GM18873 (cell line): ENCODE measurements at regions not wholly inside any gene's neighbourhood (a gene's known extent, or its start where the extent isn't known, plus 50 kb on each side); places are given as distances from the start of the nearest gene placed in this dataset.

Experiments used
- ATAC-seq: cut with Tn5 transposase; IDR thresholded peaks from one replicate; pipeline ENCODE4 v1.9.1; 2021; ENCODE audit warnings: mild to moderate bottlenecking, moderate library complexity, moderate number of reproducible peaks; ENCODE audit not compliant: unreplicated experiment, low FRiP score

DNA sequence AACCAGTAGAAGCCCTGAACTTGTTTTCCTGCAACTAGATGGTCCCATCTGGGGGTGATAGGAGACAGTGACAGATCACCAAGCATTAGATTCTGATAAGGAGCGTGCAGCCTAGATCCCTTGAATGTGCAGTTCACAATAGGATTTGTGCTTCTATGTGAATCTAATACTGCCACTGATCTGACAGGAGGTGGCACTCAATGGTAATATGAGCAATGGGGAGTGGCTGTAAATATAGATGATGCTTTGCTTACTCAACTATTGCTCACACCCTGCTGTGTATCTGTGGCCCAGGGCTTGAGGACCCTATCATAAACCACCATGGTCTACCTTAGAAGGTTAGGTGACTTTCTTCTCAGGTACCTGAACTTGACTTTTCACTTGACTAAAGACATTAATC, 417.1 kb upstream of the ARHGEF26 start:
- ATAC-seq: no peak

DNA sequence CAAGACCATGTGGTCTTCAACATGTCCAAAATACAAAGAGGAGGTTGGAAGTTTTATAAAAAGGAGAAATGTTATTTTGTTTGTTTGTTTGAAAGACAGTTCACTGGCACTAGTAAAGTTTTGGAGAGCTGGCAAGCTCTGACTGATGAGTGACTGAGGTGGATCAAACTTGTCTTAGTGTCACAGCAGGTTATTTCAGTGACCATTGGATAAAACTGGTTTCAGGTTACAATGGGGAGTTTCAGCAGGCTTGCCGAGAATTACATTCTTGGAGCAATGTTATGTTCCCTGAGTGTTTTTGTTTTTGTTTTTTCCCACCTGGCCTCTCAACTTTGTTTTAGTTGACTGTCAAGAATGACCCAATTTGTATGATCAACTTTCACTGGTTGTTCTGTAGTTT, 414.5 kb upstream of the ARHGEF26 start:
- ATAC-seq: no peak

DNA sequence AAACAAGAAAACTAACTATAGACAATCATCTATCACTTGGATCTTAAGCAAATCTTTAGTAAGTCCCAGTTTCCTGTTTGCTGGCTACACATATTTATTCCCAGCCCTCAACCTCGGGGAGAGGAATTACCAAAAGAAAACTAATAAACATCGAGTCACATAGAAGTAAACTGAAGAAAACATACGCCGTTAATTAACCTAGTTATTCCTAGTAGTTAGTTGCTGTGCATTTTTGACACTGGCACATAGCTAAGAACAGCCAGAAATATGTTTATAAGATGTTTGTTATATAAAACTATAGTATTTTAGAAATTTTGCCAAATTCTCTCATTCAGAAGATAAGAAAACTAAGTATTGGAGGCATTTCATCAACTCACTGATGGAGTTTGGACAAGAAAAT, 407.2 kb upstream of the ARHGEF26 start:
- ATAC-seq: no peak

DNA sequence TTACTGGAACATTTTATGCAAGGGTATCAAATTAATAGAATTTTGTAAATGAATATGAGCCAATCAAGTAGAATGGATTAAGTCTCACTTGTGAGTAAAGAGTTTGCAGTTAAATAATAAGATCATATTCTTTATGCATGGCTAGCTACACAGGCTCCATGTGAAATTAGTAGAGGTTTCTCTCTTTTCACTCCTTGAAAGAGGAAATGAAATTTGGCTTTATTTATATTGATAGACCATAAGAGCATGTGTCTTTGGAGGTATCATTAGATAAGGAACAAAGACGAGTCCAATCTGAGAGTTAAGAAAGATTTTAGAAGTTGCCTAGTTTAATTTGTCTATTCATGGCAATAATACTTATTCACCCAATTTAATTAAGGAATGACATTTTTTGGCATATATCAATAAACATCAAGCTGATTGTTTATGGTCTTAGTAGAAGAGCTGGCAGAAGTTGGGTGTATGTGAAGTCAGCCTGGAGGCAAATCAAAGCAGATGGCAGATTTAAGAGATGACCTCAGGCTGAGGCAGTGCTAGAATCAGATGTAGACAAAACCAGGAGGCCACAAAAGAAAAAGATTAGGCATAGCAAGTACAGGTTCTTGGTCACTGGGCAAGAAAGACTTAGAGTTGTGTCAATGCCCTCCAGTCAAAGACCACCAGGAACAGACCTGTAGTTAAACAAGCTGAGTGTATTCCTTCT, 406.5 kb upstream of the ARHGEF26 start:
- no peak for ATAC-seq

DNA sequence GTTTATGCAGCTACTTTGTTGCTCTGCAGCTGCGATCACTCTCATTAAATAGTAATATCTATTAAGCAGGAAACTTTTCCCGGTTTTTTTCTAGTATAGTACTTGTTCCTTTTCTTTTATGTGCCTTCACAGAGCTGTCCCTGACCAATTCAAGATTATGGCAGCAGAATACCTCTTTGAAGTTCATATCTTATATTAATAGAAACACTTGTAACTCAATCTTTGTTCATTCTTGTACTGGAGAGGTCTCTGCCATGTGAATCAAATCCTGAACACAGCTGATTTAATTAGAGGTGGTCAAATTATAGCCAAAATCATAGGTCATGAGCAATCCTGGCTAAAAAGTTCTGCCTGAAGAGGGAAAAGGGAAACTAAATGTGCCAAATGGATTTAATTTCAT, 399.0 kb upstream of the ARHGEF26 start:
- ATAC-seq: no peak

DNA sequence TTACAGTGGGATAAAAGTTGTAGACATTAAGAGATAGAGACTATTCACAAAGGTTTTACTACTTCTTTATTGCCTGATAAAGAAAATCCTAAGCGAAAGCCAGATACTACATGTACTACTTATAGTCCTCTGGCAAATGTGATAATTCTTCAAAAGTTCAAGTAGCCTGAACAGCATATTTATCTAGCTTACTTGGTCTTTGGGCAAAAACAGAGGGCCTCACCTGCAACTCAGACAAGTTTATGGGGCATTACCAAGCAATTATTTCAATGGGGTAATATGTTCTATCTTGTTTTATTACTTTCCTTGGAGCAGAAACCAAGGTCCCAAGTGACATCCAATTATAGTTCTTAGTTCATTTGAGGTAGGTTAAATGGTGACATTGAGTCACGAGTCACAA, 390.1 kb upstream of the ARHGEF26 start:
- ATAC-seq: no peak

DNA sequence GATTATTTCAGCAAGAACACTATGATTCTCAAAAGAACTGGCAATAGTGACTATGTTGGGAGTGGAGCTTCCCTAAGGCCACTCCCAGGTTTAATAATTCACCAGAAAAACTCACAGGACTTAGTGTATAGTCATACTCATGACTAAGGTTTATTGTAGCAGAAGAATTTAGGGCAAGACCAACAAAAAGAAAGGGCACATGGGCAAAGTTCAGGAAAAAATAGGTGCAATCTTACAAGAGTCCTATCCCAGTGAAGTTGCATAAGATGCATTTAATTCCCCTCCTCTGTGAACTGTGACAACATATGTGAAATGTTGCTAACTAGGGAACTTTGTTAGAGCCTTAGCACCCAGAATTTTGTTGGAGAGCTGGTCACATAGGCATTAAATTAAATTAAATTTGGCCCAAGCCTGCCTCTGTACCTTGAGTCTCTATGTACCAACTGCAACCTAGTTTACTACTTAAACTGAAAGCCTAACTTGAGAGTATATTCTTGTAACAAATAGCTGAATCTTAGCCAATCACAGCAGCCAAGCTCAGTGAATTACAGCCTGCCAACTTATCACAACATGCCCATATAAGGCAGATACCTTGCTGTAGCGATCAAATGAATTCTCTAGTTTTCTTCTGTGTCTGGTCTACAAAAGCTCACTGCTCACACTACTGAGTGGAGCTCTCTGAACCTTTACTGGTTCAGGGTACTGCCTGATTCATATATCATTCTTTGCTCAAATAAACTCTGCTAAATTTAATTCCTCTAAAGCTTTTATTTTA, 386.2 kb upstream of the ARHGEF26 start:
- ATAC-seq: no peak

DNA sequence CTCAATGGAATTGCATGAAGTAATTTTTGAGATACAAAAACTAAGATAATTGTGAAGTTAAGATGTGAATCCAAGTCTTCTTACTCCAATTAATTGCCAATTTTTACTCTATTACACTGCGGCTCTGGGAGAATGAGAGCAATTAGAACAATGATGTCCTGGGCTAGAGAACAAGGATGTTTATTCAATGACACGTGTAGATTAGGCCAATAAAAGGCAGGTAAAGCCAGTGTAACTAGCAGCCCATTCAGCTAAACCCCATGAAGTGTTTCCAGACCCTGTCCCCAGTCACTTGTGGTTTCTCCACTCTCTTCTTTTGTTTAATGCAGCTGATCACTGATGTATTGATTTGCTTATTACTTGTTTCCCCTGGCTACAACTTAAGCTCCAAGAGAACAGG, 381.1 kb upstream of the ARHGEF26 start:
- no peak for ATAC-seq

DNA sequence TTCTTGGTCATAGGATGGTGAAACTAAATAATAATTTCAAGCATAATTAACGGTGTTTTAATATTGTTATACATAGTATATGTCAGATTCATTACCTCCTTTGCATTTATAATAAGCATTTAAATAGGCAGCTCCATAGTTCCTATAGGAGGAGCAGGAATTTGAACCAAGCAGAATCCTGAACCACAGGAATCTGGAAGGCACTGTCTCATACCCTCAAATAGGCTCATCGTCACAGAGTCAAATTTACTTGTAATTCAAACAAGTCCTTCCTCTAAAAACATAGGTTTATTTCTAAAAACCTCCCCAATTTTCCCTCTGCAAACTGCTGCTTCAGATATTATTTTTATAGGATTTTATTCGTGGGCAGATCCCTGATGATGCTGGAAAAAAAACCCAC, 376.3 kb upstream of the ARHGEF26 start:
- no peak for ATAC-seq

DNA sequence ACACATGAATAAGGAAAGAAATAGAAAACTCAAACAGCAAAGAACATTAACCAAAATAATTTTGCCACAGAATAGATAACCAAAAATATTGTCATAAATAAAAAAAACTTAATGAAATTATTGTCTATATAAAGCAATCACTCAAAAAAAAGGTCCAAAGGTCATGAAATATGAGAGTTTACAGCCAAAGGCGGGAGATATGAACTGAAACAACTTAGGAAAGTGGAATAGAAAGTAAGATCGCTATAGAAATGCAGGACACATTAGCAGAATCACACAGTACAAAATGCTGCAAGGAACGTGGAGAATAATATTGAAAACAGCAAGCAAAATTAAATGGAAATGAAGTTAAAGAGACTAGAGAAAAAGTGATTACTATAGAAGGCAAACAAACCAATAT, 375.0 kb upstream of the ARHGEF26 start:
- ATAC-seq: no peak

DNA sequence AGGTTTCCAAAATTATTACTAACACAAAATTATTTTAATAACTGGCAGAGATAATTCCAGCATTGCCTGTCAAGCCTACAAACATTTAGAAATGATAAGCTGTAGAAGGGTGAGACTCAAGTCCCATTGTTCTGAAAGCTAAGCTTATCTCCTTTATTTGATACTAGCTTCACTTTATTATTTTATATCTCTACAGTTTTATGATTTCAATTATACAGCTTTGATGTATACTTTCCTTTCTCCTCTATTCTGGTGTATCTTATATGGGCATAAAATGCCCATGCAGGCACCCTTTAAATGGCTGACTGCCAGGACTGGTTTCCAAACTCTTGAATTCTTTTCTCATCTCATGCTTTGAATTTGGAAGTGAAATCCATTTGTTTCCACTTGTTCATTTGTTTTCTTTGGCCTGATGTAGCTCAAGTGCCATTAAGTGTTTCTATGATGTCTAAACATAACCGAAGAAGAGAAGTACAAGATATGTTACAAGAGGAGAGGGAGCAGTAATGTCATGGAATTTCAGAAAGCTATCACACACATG, 372.1 kb upstream of the ARHGEF26 start:
- no peak for ATAC-seq

DNA sequence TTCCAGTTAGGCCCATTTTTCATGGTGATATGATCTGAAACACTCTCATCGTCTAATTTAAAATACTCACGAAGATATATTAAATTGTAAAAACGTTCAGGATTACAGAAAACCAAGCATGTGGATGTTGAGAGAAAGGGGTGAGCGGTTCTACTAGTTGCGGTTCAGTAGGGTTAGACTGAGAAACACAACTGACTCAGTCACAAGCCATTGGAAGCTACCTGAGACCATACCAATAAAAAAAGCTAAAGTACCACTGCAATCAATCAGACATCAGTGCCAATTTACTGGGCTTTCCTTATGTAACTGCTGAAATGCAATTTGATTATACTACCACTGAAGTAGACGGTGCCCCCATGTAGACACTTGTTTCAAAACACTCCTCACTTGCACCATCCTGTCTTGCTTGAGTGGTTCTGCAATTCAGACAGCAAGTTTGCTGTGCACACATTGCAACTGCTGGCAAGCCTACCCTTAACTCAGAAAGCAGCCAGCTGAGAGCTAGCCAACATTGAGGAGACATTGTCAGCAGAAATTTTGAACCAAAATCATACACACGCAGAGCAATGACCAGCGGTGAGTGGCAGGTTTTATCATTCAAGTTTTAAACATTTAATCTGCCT, 368.7 kb upstream of the ARHGEF26 start:
- ATAC-seq: no peak

DNA sequence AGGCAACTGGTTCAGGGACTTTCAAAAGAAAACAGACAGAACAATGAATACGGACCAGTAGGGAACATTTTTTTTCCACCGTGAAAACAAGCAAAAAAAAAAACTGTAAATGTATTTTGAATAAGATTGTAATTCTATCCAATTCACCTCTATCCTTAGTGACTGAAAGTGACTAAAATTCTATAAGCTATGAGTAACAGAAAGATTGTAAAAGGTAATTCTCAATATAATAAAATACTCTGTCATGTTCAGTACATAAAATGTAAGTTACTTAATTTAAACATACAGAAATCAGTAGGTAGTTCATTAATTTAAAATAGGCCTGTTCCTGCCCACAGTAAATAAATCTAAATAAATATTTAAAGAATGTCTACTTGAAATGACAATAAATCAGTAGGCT, 368.2 kb upstream of the ARHGEF26 start:
- ATAC-seq: no peak

DNA sequence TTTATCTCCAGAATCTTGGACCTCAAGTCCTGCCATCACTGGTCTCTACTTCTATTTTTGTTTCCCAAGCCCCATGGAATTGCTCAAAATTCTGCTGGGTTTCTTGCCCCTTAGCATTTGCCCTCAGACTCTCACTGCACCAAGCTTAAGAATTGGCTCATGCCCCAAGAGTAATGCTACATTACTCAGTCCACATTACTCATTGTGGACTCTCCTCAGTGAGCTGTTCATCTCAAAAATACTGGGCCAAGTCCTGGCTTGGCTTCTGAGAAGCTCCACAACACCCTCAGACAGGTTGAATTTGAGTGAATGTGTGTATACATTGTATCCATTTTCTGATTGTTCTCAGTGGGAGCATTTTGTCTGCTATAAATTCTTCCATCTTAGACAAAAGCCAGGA, 364.4 kb upstream of the ARHGEF26 start:
- ATAC-seq: no peak

DNA sequence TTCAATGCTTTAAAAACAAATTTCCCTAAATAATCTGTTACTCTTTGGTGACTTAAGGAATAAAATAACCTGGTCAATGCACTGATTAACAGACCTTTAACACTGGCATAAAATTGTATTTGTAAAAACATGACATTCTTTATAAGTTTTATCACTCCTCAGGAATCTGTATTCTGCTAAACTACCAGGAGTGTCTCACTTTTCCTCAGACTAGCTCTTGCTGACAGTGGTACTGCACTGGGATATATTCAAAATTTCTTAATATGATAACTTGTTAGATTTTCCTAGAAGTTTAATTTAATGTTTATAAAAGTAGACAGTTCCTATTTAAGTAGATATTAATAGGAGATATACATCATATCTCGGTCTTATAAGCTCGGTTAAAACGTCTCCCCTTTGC, 363.4 kb upstream of the ARHGEF26 start:
- ATAC-seq: no peak

DNA sequence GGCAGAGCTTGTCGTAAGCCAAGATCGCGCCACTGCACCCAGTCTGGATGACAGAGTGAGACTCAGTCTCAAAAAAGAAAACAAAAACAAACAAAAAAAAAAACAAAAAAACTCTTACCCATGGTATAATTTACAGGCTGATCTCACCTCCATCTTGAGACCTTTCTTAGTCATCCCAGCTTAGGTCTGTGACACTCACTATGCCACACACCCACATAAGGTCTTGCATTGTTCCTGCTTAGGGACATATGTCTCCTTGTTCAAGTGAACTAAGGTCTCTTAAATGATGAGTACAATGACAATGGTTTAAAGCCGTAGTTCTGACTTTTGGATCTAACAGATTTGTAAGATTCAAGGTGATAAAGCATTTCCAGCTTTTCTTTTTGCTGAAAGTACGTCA, 360.2 kb upstream of the ARHGEF26 start:
- ATAC-seq: no peak

DNA sequence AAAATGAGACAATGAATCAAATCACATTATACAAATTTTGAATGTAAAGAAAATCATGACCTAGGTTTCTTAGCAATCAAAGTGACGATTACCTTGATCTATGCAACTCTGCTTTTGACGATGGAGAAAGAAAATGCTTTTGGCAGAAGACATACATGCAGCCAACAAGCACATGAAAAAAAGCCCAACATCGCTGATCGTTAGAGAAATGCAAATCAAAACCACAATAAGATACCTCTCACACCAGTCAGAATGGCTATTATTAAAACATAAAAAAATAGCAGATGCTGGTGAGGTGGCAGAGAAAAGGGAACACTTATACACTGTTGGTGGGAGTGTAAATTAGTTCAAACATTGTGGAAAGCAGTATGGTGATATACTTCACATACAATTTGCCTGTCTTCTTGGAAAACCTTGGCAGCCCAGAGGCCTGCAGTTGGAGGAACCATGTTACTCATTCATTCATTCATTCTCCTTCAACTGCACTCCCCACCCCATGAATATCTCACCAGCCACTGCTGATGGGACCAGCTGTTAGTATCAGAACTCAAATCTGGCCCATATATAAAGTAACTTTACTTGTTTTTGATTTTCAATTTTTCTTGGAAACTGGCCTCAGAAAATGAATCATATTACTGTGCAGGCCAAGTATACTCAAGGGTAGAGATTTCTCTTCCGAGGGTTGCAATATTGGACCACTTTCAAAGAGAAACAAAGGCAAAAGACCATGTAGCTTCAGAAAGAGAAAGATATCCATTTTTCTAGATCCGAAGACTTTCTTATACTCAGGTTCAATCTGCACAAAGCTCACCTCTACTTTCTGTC, 358.6 kb upstream of the ARHGEF26 start:
- no peak for ATAC-seq

DNA sequence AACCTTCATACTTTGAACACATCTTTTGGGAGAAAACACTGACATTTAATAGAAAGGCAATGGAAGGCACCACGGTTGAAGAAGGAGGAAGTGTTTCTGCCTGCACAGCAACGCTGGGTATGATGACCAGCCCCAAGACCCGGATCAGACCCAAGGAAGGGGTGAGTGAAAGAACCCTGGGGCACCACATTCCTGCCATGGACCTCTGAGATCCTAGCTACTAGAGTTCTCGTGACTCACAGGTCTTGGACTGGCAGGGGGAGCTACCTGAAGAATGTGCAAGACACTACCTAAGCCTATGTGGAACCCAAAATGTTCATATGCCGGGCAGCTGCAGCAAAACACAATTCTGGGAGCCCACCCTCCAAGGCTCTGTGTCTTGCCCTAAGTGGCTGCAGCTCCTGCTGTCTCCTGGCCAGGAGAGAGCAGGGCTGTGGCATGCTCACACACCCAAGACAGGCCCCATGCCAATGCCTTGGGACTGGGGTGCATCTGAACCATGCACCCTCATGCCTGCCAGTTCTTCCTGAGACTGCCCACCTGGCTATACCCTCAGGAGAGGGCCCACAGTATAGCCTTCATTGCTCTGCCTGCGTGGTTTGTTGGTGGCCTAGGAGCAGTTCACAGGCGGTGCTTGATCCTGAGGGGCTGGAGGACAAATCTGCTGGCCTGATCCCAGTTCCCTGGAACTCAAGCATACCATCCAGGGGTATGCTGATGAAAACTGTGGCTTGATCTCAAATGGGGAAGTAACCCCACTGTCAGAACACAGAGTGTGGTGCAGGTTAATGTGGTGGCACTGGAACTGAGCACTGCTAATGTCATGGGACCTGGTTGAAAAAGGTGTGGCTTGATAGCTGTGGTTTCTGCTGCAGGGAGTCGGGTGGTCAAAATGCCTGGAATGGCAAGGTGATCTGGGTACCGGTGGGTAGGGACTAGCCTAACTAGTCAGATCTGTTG, 353.3 kb upstream of the ARHGEF26 start:
- no peak for ATAC-seq
